ENCODE measurements at regions not wholly inside any gene's neighbourhood (a gene's known extent, or its start where the extent isn't known, plus 50 kb on each side); places are given as distances from the start of the nearest gene placed in this dataset.

DNA sequence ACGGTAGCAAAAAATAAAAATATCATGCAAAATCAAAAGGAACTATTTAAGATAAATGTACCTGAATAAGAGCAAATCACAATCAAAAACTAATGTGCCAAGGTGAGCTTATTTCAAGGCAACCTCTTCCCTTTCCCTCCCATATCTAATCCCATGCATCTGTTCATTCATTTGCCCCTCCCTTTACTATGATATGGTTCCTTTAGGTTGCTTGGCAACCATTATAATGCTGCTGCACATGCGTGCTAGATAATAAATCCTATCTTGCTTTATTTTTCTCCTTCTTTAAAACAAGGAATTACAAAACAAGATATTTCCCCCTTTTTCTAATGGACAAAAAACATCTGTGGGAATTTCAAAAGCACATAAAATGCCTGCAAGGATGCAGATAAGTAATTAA is 318.2 kb upstream of the POU3F2 start:
- TF ChIP-seq, protein P1, sequence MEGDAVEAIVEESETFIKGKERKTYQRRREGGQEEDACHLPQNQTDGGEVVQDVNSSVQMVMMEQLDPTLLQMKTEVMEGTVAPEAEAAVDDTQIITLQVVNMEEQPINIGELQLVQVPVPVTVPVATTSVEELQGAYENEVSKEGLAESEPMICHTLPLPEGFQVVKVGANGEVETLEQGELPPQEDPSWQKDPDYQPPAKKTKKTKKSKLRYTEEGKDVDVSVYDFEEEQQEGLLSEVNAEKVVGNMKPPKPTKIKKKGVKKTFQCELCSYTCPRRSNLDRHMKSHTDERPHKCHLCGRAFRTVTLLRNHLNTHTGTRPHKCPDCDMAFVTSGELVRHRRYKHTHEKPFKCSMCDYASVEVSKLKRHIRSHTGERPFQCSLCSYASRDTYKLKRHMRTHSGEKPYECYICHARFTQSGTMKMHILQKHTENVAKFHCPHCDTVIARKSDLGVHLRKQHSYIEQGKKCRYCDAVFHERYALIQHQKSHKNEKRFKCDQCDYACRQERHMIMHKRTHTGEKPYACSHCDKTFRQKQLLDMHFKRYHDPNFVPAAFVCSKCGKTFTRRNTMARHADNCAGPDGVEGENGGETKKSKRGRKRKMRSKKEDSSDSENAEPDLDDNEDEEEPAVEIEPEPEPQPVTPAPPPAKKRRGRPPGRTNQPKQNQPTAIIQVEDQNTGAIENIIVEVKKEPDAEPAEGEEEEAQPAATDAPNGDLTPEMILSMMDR (IDR thresholded peaks at IDR 0.05) = no peak
- TF ChIP-seq POLR2AphosphoS5 (IDR thresholded peaks at IDR 0.05) = no peak
- TF ChIP-seq POLR2A (IDR thresholded peaks at IDR 0.05) = no peak
- TF ChIP-seq EP300 (IDR thresholded peaks at IDR 0.05) = no peak
- no peak for ATAC-seq
- no peaks in the 10 kb centered on the region for H3K27me3 ChIP-seq
- no peak overlapping the region for H3K27ac ChIP-seq
- 52 to 60% methylated on average over 2 of the region's 2 CpGs for WGBS, 2 donors (ENCODE audit: low coverage in 1 of 2)
- H3K4me1 ChIP-seq = no peaks in the 10 kb centered on the region
- H3K9me3 ChIP-seq = no peaks in the 10 kb centered on the region
- H3K36me3 ChIP-seq = no peaks in the 10 kb centered on the region
- H3K4me3 ChIP-seq = no peak overlapping the region

DNA sequence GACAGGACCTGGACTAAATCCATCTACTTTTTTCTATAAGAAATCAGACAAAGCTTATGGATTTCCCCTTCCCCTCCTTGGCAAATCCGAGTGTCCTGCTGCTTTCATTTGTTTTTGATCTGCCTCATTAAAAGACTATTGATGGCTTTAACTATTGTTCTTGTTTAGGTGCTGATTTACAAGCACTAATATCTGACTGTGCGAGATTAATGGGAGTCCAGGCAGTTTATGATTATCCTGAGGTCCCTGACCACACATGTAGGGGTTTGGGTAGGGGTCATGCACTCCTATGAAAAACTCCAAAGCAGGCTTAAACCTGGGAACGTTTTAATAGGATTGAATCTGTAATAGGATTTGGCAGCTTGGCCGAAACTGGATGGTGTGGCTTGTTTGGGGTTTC is 317.5 kb upstream of the POU3F2 start:
- H3K27me3 ChIP-seq = no peaks in the 10 kb centered on the region
- no peaks in the 10 kb centered on the region for H3K36me3 ChIP-seq
- H3K4me3 ChIP-seq = no peak overlapping the region
- no peak for ATAC-seq
- no peak overlapping the region for H3K27ac ChIP-seq
- no peaks in the 10 kb centered on the region for H3K9me3 ChIP-seq
- no peaks in the 10 kb centered on the region for H3K4me1 ChIP-seq
- 21 to 39% methylated on average over 4 of the region's 4 CpGs for WGBS, 2 donors (ENCODE audit: low coverage in 1 of 2)
- TF ChIP-seq, protein P1 (IDR thresholded peaks at IDR 0.05) = no peak
- TF ChIP-seq EP300 (IDR thresholded peaks at IDR 0.05) (no peak), POLR2AphosphoS5 (IDR thresholded peaks at IDR 0.05) (no peak), POLR2A (IDR thresholded peaks at IDR 0.05) (no peak)

DNA sequence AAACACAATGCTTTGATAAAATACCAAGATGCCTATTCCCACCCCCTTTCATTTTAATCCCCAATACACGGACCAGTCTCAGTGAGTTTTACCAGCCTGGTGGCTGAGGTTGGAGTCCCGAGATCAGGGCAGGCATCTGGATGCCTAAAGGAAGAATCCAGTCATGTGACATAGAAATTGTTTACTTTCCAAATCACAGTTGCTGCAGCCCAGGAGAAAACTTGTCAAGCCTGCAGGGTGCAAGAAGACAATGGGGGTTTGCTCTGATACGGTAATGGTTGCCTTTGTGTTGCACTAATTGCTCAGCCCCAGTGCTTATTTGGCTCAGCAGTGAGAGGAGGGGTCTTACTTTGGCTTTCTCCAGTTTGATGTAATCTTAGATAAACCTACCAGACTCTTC is 308.5 kb upstream of the POU3F2 start:
- Histone ChIP-seq H3K27me3 (no peaks in the 10 kb centered on the region), H3K4me3 (no peak overlapping the region), H3K9me3 (no peaks in the 10 kb centered on the region), H3K4me1 (no peaks in the 10 kb centered on the region), H3K36me3 (no peaks in the 10 kb centered on the region), H3K27ac (no peak overlapping the region)
- TF ChIP-seq POLR2A (IDR thresholded peaks at IDR 0.05) = no peak
- TF ChIP-seq, protein P1 (IDR thresholded peaks at IDR 0.05) = no peak
- TF ChIP-seq POLR2AphosphoS5 (IDR thresholded peaks at IDR 0.05) = no peak
- no peak for TF ChIP-seq EP300 (IDR thresholded peaks at IDR 0.05)
- no peak for ATAC-seq
- 42% methylated on average over 3 of the region's 3 CpGs; no CpG with 5 or more reads in 1 of the 2 donors for WGBS, 2 donors (ENCODE audit: low coverage in 1 of 2)

DNA sequence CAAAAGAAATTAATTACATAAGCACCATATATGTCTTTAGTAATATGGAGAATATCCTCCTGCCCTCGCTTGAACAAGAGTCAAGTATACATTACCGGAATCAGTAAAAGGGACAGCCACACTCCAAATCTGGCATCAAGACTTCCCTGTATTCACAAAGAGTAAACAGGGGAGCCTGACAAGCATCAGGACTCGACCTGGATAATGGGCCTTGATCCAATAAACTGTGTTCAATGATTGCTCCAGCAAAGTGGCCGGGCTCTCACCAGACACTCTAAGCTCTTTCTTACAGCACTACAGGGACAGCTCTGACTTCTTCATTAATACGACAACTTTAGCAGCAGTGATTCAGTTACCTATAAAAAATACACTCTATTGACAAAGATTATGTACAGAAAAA is 307.9 kb upstream of the POU3F2 start:
- 48 to 71% methylated on average over 3 to 5 of the region's 5 CpGs for WGBS, 2 donors (ENCODE audit: low coverage in 1 of 2)
- H3K27me3 ChIP-seq = no peaks in the 10 kb centered on the region
- TF ChIP-seq, protein P1 (IDR thresholded peaks at IDR 0.05) = no peak
- TF ChIP-seq POLR2AphosphoS5 (IDR thresholded peaks at IDR 0.05) (no peak), EP300 (IDR thresholded peaks at IDR 0.05) (no peak), POLR2A (IDR thresholded peaks at IDR 0.05) (no peak)
- no peak overlapping the region for H3K4me3 ChIP-seq
- no peak overlapping the region for H3K27ac ChIP-seq
- H3K9me3 ChIP-seq = no peaks in the 10 kb centered on the region
- H3K36me3 ChIP-seq = no peaks in the 10 kb centered on the region
- ATAC-seq = no peak
- H3K4me1 ChIP-seq = no peaks in the 10 kb centered on the region

DNA sequence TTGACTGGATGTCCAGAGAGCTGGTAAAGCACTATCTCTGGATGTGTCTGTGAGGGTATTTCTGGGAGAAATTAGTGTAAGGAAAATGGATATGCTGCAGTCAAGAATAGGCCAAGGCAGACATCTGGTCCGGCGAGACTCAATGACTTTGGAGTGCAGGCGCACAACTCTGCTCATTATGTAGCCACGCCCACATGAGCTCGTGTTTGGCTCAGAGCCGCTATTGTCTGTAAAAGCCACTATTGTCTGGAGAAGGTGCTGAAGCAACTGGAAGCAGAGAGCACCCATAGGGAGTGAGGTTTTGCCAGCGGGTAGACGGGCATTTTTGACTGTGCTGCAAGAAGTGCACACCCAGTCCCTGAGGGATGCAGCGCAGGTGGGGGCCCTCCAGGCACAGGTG is 305.0 kb upstream of the POU3F2 start:
- H3K4me3 ChIP-seq = no peak overlapping the region
- H3K9me3 ChIP-seq = no peaks in the 10 kb centered on the region
- H3K4me1 ChIP-seq = no peaks in the 10 kb centered on the region
- WGBS, 2 donors (ENCODE audit: low coverage in 1 of 2) = 94 to 100% methylated on average over 3 to 9 of the region's 9 CpGs
- no peak overlapping the region for H3K27ac ChIP-seq
- no peaks in the 10 kb centered on the region for H3K36me3 ChIP-seq
- H3K27me3 ChIP-seq = no peaks in the 10 kb centered on the region
- TF ChIP-seq POLR2A (IDR thresholded peaks at IDR 0.05) (no peak), POLR2AphosphoS5 (IDR thresholded peaks at IDR 0.05) (no peak), EP300 (IDR thresholded peaks at IDR 0.05) (no peak)
- TF ChIP-seq, protein P1 (IDR thresholded peaks at IDR 0.05) = no peak
- no peak for ATAC-seq

Measured in gastroesophageal sphincter (tissue), 4 donors.